ENCODE measurements at regions not wholly inside any gene's neighbourhood (a gene's known extent, or its start where the extent isn't known, plus 50 kb on each side); places are given as distances from the start of the nearest gene placed in this dataset.

- DNase-seq: no peak
These were observed 144.1 kb upstream of the SERP2 start for GRCh38 chr13:44229371-44230030.

DNA sequence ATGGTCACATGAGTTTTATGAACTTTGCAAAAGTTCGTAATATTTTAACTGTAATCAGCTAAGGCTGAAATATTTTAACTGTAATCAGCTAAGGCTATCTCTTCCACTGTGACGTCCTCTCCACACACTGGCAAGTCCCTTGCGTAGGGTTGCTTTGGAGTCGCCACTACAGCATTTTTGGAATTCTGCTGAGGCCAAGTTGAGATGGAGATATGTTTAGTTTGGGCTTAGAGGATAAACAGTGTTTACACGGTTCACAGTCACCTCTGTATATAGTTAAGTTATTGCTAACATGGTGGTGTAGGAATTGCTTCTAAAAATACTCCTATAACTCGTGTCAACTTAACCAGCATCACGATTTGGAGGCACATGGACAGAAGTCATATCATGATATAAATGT, 143.6 kb upstream of the SERP2 start:
- DNase-seq: no peak

GRCh38 chr13:44230736-44231135, 142.9 kb upstream of the SERP2 start:
- DNase-seq: no peak

GRCh38 chr13:44231786-44232516, 141.7 kb upstream of the SERP2 start:
- peak; percentile 98 for DNase-seq

DNA sequence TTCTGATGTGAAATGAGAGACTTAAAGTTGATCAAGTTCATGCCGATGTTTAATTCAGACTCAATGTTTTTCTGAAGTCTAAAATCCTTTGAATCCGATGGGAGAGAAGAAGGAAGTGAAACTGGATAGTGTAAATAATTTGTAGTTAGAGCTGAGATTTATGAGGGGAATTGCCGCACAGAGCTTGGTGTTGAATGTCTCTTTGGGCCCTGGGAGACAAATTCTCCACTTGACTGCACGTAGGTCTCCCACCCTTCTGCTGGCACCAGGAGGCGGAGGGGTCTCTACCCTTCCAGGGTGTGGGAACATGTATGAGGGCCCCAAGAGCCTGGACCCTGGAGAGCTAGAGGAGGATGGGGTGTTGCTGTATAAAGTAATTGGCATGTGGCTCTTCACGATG, 140.8 kb upstream of the SERP2 start:
- no peak for DNase-seq

- no peak for DNase-seq
These were observed 139.1 kb upstream of the SERP2 start for GRCh38 chr13:44234566-44234965.

DNA sequence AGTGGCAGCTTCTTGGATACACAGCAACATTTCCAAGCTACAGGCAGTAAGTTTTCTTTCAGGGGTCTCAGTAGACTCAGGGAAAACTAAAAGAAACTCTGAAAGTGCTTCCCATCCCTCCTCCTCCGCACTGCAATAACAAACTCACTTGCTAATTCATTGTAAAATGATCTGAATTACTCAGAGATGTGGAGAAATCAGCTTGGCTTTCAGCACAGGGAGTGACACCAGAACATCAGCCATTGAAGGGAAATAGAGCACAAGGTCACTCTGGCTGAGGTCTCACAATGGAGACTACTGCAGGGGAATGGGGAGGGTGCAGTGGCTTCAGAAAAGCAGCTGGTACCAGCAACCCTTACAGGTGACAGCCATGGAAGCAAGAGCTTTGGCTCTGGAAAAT, 137.3 kb upstream of the SERP2 start:
- no peak for DNase-seq

- no peak for DNase-seq
These were observed 136.8 kb upstream of the SERP2 start for GRCh38 chr13:44236801-44237207.

DNA sequence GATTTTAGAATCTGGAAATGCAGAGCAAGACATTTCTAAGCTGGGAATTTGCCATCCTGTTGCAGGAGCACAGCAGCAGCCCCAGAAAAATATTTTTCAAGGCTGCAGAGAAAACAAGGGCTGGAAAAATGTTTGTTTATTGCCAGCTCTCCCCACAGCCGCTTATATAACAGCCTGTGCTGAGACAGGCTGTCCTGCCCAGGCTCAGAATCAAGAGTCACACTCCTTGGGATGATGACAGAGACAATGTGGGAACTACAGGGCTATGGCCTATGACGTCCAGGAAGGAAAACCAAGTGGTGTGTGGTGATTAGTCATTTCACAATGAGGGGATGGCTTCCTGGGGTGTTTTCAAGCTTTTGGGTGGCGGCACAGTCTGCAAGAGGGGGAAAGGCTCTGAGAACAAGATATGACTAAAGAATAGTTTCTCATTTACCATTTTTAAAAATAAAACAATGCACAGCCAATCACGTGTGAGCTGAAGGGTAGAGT, 136.3 kb upstream of the SERP2 start:
- no peak for DNase-seq

- DNase-seq: no peak
These were observed 135.7 kb upstream of the SERP2 start for GRCh38 chr13:44237881-44238421.

- no peak for DNase-seq
These were observed 132.9 kb upstream of the SERP2 start for GRCh38 chr13:44240611-44241145.

- DNase-seq: no peak
These were observed 132.0 kb upstream of the SERP2 start for GRCh38 chr13:44241638-44242037.

DNA sequence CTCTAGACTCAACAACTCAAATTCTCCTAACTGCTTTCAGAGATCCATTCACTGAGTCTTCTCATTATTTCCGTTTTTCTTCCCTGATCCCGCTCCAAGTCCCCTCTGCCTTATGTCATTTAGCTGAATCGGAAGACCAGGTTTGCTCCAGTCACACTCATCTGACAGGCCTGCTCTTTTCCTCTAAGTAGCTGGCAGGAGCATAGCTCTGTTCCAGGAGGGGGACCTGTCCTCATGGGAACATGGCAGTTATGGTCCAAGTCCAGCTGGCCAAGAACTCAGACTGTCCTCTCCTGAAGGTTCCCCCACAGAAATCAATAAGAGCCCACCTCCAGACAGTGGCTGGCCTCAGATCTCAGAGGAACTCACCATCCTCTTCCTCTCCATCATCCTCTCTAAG, 130.9 kb upstream of the SERP2 start:
- no peak for DNase-seq

DNA sequence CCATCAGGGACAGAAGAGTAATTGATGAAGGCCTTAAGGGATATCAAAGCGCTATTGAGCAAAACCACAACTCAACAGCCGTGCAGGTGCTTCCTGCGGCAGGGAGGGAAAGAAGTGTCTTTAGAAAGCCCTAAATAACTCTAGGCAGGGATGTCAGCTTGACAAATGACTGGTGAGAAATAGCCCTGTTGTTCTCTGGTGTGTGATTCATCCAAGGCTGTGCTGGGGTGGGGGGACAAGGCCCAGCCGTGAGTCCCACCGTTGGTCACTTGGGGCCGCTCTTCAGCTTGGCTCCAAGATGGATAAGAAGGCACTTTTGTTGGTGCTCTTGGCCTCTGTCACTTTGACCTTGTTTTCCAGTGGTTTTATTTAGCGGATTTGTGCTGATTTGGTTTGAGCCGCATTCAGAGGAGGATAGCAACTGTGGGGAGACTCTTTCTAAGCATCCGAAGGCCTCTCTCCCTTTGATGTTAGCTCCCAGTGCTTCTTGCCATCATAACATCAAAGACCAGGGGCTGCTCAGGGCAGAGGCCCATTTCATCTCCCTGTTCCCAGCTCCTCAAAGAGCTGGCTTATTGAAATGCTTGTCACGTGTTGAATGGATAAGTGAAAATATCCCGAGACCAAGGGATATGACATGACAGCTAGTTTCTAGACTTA, 130.3 kb upstream of the SERP2 start:
- peak; percentile 62 for DNase-seq

- DNase-seq: no peak
These were observed 129.3 kb upstream of the SERP2 start for GRCh38 chr13:44244288-44244687.

GRCh38 chr13:44249431-44249836, 124.2 kb upstream of the SERP2 start:
- no peak for DNase-seq

DNA sequence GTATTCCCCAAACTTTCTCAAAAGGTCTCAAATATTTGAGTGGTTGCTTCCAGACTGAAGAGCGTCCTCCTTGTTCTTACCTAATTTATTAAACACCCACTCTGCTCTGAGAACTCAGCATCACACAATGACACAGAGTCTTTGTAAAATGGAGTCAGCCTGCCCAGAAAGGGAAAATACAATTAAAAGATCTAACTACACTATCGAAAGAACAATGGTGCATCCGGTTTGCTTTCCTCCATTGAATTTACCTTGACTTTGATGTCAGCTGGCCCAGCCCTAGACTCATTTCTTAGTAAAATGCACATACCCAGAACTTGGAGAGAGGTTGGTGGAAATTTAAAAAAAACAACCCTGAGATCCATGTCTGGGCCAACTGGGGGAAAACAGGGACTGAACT, 120.7 kb upstream of the SERP2 start:
- no peak for DNase-seq

DNA sequence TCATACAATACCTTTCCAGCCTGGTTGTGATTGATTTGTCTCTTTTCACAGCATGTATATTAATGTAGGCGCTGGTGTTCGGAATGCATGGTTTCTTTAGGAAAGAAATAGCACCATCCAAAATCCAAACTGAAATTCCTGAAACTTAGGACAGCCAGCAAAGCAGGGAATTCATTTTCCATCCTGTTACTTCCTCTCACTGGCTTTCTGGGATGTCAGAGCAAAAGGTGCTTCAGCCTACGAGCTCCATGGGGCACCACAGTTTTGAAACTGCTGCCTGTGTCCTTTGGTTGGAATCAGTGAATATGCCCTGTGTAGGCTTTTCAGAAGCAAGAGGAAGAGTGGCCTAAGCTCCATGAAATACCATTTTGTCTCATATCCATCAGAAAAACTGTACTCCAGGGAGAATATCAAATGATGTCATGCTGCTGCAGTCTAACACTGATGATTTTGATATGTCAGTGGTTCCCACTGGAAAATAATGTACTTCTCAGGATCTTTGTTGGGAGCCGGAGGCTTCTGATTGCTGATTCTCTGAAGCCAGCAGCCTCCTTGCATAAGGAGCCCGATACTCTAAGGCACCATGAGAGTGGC, 117.8 kb upstream of the SERP2 start:
- DNase-seq: no peak

DNA sequence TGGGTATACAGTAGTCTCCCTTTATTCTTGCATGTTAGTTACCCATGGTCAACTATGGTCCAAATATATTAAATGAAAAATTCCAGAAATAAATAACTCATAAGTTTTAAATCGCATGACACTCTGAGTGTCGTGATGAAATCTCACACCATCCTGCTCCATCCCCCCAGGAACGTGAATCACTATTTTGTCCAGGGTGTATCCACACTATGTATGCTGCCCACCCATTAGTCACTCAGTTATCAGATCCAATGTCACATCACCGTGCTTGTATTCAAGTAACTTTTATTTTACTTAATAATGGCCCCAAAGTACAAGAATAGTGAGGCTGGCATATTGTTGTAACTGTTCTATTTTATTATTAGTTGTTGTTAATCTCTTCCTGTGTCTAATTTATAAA, 115.8 kb upstream of the SERP2 start:
- DNase-seq: no peak

DNA sequence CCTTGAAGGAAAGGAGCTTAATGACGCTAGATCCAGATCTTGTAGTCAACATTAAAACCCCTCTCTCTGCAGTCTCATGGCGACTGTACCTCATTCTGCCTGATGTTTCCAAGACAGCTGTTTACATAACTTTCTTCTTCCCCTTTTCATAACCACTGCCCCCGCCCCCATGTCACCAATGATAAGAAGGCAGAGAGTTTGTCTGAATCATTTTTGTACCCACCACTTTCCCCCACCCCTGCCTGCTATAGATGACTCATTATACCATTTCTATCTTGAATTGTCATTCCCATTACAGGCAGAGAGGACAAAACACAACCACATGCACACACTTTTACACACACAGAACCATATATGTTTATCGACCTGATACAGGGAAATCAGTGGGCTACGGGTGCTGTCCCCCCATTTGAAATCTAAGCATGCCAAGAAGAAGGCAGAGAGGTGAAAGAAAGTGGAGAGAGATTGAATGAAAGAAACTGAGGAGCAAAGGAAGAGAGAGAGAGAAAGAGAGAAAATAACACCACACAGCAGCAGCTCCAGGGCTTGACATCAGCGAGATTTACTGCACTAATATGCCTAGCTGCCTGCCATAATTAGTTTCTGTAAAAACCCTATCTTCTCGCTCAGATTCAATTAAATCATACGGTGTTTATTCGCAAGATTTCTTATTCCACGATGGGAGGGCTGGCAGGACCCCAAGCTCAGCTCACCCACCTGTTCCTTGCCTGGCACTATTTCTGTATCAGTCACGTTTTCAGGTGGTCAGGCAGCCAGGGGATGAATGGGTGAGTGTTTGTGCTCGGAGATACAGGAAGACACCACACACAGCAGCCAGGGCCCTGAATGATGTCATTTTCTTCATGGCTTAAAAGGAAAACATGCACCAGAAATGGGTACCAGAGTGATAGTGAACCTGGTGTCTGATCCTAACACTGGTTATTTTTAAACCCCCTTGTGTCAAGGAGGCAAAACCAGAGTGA, 114.3 kb upstream of the SERP2 start:
- peak; percentile 30 for DNase-seq

DNA sequence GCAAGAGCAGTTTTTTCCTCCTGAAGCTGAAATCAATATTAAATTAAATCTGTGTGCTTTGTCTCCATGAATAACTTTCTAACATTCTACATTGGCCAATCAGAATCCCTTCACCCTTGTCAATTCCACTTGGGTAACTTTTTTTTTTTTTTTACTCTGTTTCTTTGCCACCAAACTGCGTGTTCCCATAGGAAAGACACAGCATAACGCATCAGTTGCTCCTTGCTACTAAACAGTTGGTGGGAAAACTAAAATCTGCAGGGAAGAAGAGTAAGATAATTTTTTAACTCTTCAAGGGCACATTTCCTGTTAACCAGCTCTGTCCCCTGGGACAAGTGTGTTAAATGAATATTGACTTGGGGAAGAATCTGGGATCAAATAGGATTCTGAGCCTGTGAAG, 113.3 kb upstream of the SERP2 start:
- DNase-seq: no peak

Data from NCI-H226 (cell line).